ENCODE measurements at regions not wholly inside any gene's neighbourhood (a gene's known extent, or its start where the extent isn't known, plus 50 kb on each side); places are given as distances from the start of the nearest gene placed in this dataset.

- Histone ChIP-seq H3K9me3 (no peaks in the 10 kb centered on the region), H3K4me1 (no peaks in the 10 kb centered on the region), H3K4me3 (no peak overlapping the region), H3K27me3 (replicated peaks in 1 of 7) (peaks cover 0 to 29% (median 0%) of the 10 kb centered on the region in 7 donors), H3K36me3 (no peaks in the 10 kb centered on the region), H3K27ac (no peak overlapping the region)
- intact Hi-C loops (cut with DNase I; ENCODE audit: low total_unique reads) = no loop called here
- 69 to 91% (median 82%) methylated on average over 4 of the region's 4 CpGs for WGBS, 5 donors
- DNase-seq = no peak
- TF ChIP-seq POLR2AphosphoS5 (IDR thresholded peaks at IDR 0.05) (no peak), POLR2A (IDR thresholded peaks at IDR 0.05) (no peak)
- TF ChIP-seq, protein P1, sequence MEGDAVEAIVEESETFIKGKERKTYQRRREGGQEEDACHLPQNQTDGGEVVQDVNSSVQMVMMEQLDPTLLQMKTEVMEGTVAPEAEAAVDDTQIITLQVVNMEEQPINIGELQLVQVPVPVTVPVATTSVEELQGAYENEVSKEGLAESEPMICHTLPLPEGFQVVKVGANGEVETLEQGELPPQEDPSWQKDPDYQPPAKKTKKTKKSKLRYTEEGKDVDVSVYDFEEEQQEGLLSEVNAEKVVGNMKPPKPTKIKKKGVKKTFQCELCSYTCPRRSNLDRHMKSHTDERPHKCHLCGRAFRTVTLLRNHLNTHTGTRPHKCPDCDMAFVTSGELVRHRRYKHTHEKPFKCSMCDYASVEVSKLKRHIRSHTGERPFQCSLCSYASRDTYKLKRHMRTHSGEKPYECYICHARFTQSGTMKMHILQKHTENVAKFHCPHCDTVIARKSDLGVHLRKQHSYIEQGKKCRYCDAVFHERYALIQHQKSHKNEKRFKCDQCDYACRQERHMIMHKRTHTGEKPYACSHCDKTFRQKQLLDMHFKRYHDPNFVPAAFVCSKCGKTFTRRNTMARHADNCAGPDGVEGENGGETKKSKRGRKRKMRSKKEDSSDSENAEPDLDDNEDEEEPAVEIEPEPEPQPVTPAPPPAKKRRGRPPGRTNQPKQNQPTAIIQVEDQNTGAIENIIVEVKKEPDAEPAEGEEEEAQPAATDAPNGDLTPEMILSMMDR (IDR thresholded peaks at IDR 0.05 in 8 of 11, conservative IDR thresholded peaks at IDR 0.05 in 3 of 11) = no peak
These were observed 80.7 kb upstream of the COG2 start for GRCh38 chr1:230561570-230561969.

DNA sequence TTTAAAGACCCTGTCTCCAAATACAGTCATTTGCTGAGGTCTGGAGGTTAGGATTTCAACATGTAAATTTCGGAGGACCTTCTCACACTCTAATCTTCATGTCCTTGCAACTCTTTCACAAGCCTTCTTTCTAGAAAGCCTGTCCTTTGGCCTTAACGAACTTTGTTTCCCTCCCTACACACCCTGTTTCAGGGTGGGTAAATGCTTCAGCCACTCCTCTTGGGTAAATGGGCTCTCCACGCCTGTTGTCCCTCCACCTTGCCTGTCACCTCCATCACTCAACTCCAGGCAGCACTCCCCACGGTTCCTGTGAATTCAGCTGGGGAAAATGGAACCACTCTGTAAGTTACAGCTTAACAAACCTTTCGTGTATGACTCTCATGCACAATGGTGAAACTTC, 84.0 kb upstream of the COG2 start:
- Histone ChIP-seq H3K4me3 (no peak overlapping the region), H3K9me3 (no peaks in the 10 kb centered on the region), H3K27me3 (replicated peaks in 1 of 7) (peaks cover 0 to 21% (median 0%) of the 10 kb centered on the region in 7 donors), H3K27ac (no peak overlapping the region), H3K4me1 (no peaks in the 10 kb centered on the region), H3K36me3 (no peaks in the 10 kb centered on the region)
- no peak for TF ChIP-seq POLR2A (IDR thresholded peaks at IDR 0.05)
- TF ChIP-seq, protein P1 (IDR thresholded peaks at IDR 0.05 in 8 of 11, conservative IDR thresholded peaks at IDR 0.05 in 3 of 11) = no peak
- TF ChIP-seq POLR2AphosphoS5 (IDR thresholded peaks at IDR 0.05) = no peak
- intact Hi-C loops (cut with DNase I; ENCODE audit: low total_unique reads) = no loop called here
- DNase-seq = no peak
- WGBS, 5 donors = 69 to 82% (median 76%) methylated on average over 5 of the region's 5 CpGs

DNA sequence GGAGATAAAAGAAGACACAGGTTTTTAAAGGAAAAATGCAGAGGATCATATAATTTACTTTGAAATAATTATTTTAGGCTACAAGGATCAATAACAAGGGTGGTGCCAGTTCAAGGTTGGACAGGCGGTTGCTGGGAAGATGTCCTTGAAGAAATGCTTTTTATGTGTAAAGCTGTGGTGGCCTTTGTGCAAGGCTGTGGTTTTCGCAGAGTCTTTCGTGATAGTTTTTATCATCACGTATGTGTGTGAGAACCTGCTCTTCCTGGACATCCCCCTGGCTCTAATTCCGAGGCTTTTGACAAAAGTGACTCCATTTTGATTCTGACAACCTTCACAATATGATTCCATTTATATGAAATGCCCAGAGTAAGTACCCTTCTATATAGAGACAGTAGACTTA, 85.8 kb upstream of the COG2 start:
- H3K4me3 ChIP-seq = no peak overlapping the region
- H3K27me3 ChIP-seq (replicated peaks in 1 of 7) = peaks cover 0 to 21% (median 0%) of the 10 kb centered on the region in 7 donors
- TF ChIP-seq POLR2A (IDR thresholded peaks at IDR 0.05) (no peak), POLR2AphosphoS5 (IDR thresholded peaks at IDR 0.05) (no peak)
- TF ChIP-seq, protein P1 (IDR thresholded peaks at IDR 0.05 in 8 of 11, conservative IDR thresholded peaks at IDR 0.05 in 3 of 11) = no peak
- intact Hi-C loops (cut with DNase I; ENCODE audit: low total_unique reads) = no loop called here
- no peak for DNase-seq
- H3K9me3 ChIP-seq = no peaks in the 10 kb centered on the region
- no peak overlapping the region for H3K27ac ChIP-seq
- WGBS, 5 donors = 62 to 81% (median 74%) methylated on average over 5 of the region's 5 CpGs
- no peaks in the 10 kb centered on the region for H3K4me1 ChIP-seq
- H3K36me3 ChIP-seq = no peaks in the 10 kb centered on the region

DNA sequence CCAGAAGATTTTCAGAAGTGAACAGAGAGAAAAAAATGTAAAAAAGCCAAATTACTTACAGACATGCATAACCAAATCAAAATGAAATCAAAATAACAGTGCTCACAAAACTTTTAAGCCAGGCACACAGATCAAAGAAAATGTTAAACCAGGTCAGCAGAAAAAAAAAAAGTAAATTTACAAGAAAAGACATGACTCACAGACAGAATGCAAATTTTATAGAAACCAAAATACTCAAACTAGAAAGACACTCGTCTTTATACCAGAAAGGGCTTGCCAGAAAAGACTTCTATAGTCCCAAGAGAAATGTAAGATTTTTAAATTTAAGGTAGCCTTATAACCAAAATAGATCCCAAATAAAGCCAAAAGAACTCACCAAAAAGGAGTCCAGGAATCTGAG, 86.5 kb upstream of the COG2 start:
- Histone ChIP-seq H3K4me1 (no peaks in the 10 kb centered on the region), H3K27ac (no peak overlapping the region), H3K4me3 (no peak overlapping the region), H3K36me3 (no peaks in the 10 kb centered on the region), H3K9me3 (no peaks in the 10 kb centered on the region), H3K27me3 (replicated peaks in 1 of 7) (peaks cover 0 to 21% (median 0%) of the 10 kb centered on the region in 7 donors)
- WGBS, 5 donors = 46 to 68% (median 64%) methylated on average over 1 of the region's 1 CpG
- intact Hi-C loops (cut with DNase I; ENCODE audit: low total_unique reads) = no loop called here
- TF ChIP-seq, protein P1 (IDR thresholded peaks at IDR 0.05 in 8 of 11, conservative IDR thresholded peaks at IDR 0.05 in 3 of 11) = no peak
- no peak for TF ChIP-seq POLR2AphosphoS5 (IDR thresholded peaks at IDR 0.05)
- TF ChIP-seq POLR2A (IDR thresholded peaks at IDR 0.05) = no peak
- DNase-seq = no peak

Measured in spleen (tissue), 11 donors.